Upper lobe of left lung (tissue), 6 donors: ENCODE measurements at regions not wholly inside any gene's neighbourhood (a gene's known extent, or its start where the extent isn't known, plus 50 kb on each side); places are given as distances from the start of the nearest gene placed in this dataset.

Experiments used
- ATAC-seq, 2 donors: fragments of 200-7000 bp; cut with Tn5 transposase; one replicate each; pipeline ENCODE4 v1.9.1; 2022; ENCODE audit warnings: mild to moderate bottlenecking in 2 of 2, moderate library complexity in 2 of 2; ENCODE audit not compliant: low FRiP score in 2 of 2
- DNase-seq, 2 donors: peaks; one replicate each; pipeline ENCODE4 v3.0.0-alpha.2; 2019 to 2020
- H3K27ac ChIP-seq, 4 donors: fragments of 200-600 bp; sonication (generic); one replicate each; pipeline ENCODE4 v1.5.1; 2016 to 2019
- H3K27me3 ChIP-seq, 4 donors: fragments of 200-600 bp; sonication (generic); one replicate each; pipeline ENCODE4 v1.5.1; 2017 to 2019
- H3K36me3 ChIP-seq, 4 donors: fragments of 200-600 bp; sonication (generic); one replicate each; pipeline ENCODE4 v1.5.1; 2016 to 2019
- H3K4me1 ChIP-seq, 4 donors: fragments of 200-600 bp; sonication (generic); one replicate each; pipeline ENCODE4 v1.5.1; 2018 to 2019
- H3K4me3 ChIP-seq, 4 donors: fragments of 200-600 bp; sonication (generic); one replicate each; pipeline ENCODE4 v1.5.1; 2017 to 2019; ENCODE audit warnings: mild to moderate bottlenecking in 2 of 4, moderate library complexity in 1 of 4
- H3K9me3 ChIP-seq, 4 donors: fragments of 200-600 bp; sonication (generic); one replicate each; pipeline ENCODE4 v1.5.1; 2018 to 2019
- CTCF ChIP-seq, 6 experiments: fragments of 450-650 bp in 4 of 6; fragments of 200-600 bp in 2 of 6; sonication (generic) in 2 of 6; IDR thresholded peaks; one replicate each; pipeline ENCODE4 v1.5.1; 2016 to 2019; ENCODE audit warnings: antibody characterized with exemption in 6 of 6
- EP300 ChIP-seq, 4 donors: sonication (generic); formaldehyde crosslinking; IDR thresholded peaks; one replicate each; pipeline ENCODE4 v1.5.1; 2017; ENCODE audit warnings: antibody characterized with exemption in 4 of 4, control low read depth in 2 of 4
- POLR2A ChIP-seq, 4 donors: fragments of 450-650 bp; IDR thresholded peaks; one replicate each; pipeline ENCODE4 v1.5.1; 2016 to 2017; ENCODE audit warnings: antibody characterized with exemption in 4 of 4, mild to moderate bottlenecking in 2 of 4
- POLR2AphosphoS5 ChIP-seq, 2 donors: sonication (generic); formaldehyde crosslinking; IDR thresholded peaks; one replicate each; pipeline ENCODE4 v1.5.1; 2017; ENCODE audit warnings: antibody characterized with exemption in 2 of 2
- WGBS, 2 donors: methylation state at CpG; one replicate each; pipeline ENCODE4 v1.1.5; 2017 to 2018; 5-methylcytosine and 5-hydroxymethylcytosine counted together
- donor health status: DM: no; HTN: no; CAD: no; lungs with moderate emphysema.
- donor health status: DM: no; HTN: yes; CAD: no; lungs with severe emphysema.

GRCh38 chr2:239839306-239839705 lies 185.8 kb downstream of the NDUFA10 start:
- Histone ChIP-seq H3K36me3 (no peaks in the 10 kb centered on the region), H3K4me1 (no peaks in the 10 kb centered on the region), H3K27me3 (no peaks in the 10 kb centered on the region), H3K27ac (no peak overlapping the region), H3K4me3 (no peak overlapping the region), H3K9me3 (peaks cover 0 to 11% (median 3%) of the 10 kb centered on the region in 4 donors)
- ATAC-seq = no peak
- 70 to 73% methylated on average over 3 to 5 of the region's 5 CpGs for WGBS, 2 donors
- no peak for DNase-seq
- TF ChIP-seq POLR2AphosphoS5 (IDR thresholded peaks at IDR 0.05) = no peak
- TF ChIP-seq POLR2A (IDR thresholded peaks at IDR 0.05) = no peak
- TF ChIP-seq EP300 (IDR thresholded peaks at IDR 0.05) = no peak
- no peak for TF ChIP-seq CTCF (IDR thresholded peaks at IDR 0.05)

- ATAC-seq (no peak), DNase-seq (no peak)
- H3K4me3 ChIP-seq = no peak overlapping the region
- H3K27ac ChIP-seq = no peak overlapping the region
- no peaks in the 10 kb centered on the region for H3K36me3 ChIP-seq
- 86 to 92% methylated on average over 7 of the region's 7 CpGs for WGBS, 2 donors
- H3K9me3 ChIP-seq = peaks cover 0 to 11% (median 3%) of the 10 kb centered on the region in 4 donors
- TF ChIP-seq POLR2AphosphoS5 (IDR thresholded peaks at IDR 0.05) (no peak), EP300 (IDR thresholded peaks at IDR 0.05) (no peak), POLR2A (IDR thresholded peaks at IDR 0.05) (no peak), CTCF (IDR thresholded peaks at IDR 0.05) (no peak)
- peaks cover 0 to 4% (median 0%) of the 10 kb centered on the region in 4 donors for H3K4me1 ChIP-seq
- H3K27me3 ChIP-seq = no peaks in the 10 kb centered on the region
These were observed 188.9 kb downstream of the NDUFA10 start for GRCh38 chr2:239836021-239836765.

GRCh38 chr2:239835056-239835455 lies 190.1 kb downstream of the NDUFA10 start:
- H3K4me1 ChIP-seq = peaks cover 0 to 10% (median 7%) of the 10 kb centered on the region in 4 donors
- H3K27me3 ChIP-seq = no peaks in the 10 kb centered on the region
- H3K27ac ChIP-seq = no peak overlapping the region
- DNase-seq = no peak
- 97 to 98% methylated on average over 5 of the region's 5 CpGs for WGBS, 2 donors
- H3K4me3 ChIP-seq = no peak overlapping the region
- no peaks in the 10 kb centered on the region for H3K36me3 ChIP-seq
- TF ChIP-seq POLR2A (IDR thresholded peaks at IDR 0.05) (no peak), POLR2AphosphoS5 (IDR thresholded peaks at IDR 0.05) (no peak), EP300 (IDR thresholded peaks at IDR 0.05) (no peak), CTCF (IDR thresholded peaks at IDR 0.05) (no peak)
- no peak for ATAC-seq
- peaks cover 0 to 11% (median 3%) of the 10 kb centered on the region in 4 donors for H3K9me3 ChIP-seq

GRCh38 chr2:239834143-239834542 lies 191.0 kb downstream of the NDUFA10 start:
- Histone ChIP-seq H3K4me3 (no peak overlapping the region), H3K9me3 (peaks cover 0 to 11% (median 3%) of the 10 kb centered on the region in 4 donors), H3K4me1 (peaks cover 0 to 10% (median 8%) of the 10 kb centered on the region in 4 donors), H3K27ac (no peak overlapping the region), H3K27me3 (no peaks in the 10 kb centered on the region), H3K36me3 (no peaks in the 10 kb centered on the region)
- DNase-seq (no peak), ATAC-seq (no peak)
- TF ChIP-seq CTCF (IDR thresholded peaks at IDR 0.05) (no peak), POLR2AphosphoS5 (IDR thresholded peaks at IDR 0.05) (no peak), EP300 (IDR thresholded peaks at IDR 0.05) (no peak), POLR2A (IDR thresholded peaks at IDR 0.05) (no peak)
- 84 to 88% methylated on average over 5 to 8 of the region's 8 CpGs for WGBS, 2 donors
